ENCODE measurements at regions not wholly inside any gene's neighbourhood (a gene's known extent, or its start where the extent isn't known, plus 50 kb on each side); places are given as distances from the start of the nearest gene placed in this dataset.
"Not testable (repeated sequence)": the region's sequence is repeated elsewhere in the genome, so short reads cannot be mapped to it uniquely, and the experiment has no call there.

DNA sequence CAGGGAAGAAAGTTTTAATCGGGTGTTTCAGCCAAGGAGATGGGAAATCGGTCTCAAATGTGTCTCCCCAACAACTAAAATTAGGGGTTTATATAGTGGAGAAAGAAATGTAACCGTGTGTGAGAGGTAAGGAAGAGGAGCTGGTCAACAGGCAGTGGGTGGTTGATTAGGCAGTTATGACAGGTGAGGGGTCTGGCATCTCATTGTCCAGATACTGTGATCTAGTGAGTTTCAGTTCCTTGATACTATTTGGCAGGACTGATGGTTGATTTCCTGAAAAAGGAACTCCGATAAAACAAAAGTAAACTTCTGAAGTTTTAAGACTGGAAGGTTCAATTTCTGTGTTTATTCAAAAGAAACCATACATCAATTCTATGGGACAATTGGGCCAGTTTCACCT is 197.9 kb downstream of the LPIN1 start:
- CTCF ChIA-PET = no interaction called here
- ATAC-seq (ENCODE audit: low read depth) = no peak
- no peak for TF ChIP-seq CTCF (IDR thresholded peaks at IDR 0.05)
- Mint-ChIP-seq H3K27ac (no peak overlapping the region), H3K36me3 (ENCODE audit: low read depth) (no peaks in the 10 kb centered on the region), H3K4me3 (no peak overlapping the region), H3K9me3 (peaks cover 3% of the 10 kb centered on the region), H3K27me3 (no peaks in the 10 kb centered on the region), H3K4me1 (peaks cover 21% of the 10 kb centered on the region)
- POLR2A ChIA-PET = interaction anchor here (0.6 kb wide), 1 partner anchor 1045 kb away, joined by 3 read pairs; no protein-coding TSS in a partner anchor
- intact Hi-C loops (cut with micrococcal nuclease) = no loop called here
- no peak for DNase-seq

DNA sequence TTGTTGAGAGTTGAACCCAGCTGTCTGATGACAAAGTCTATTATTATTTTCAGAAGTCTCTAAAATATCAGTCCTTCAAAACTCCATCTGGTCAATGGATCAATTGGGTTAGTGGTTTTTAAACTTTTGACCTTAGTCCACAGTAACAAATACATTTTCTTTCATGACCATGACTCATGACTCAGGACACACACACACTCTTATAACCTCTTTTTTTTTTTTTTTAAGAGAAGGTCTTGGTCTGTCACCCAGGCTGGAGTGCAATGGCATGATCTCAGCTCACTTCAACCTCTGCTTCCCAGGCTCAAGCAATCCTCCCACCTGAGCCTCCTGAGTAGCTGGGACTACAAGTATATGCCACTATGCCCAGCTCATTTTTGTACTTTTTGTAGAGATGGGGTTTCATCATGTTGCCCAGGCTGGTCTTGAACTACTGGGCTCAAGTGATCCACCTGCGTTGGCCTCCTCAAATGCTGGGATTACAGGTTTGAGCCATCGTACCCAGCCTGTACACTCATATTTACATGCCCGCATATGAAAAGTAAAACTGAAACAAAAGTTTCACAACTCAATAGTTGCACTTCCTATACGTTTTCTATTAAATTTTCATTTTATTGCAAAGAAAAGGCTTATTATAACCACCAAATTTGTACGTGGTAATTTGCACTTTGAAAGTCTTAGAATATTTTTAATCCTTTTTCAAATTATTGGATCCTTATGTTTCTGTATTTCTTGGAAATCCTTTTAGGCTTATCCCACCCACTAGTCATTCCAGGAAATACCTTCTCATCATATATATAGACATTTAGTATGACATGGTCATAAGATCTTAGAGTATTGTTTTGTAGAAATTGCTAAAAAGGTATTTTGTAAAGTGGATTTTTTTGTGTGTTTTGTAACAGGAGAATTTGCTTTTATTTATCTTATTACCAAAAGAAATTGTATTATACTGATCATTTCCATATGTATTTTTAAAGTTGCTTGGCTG is 199.0 kb downstream of the LPIN1 start:
- Mint-ChIP-seq H3K27ac (peak overlapping the region; percentile 82), H3K4me1 (peaks cover 29% of the 10 kb centered on the region), H3K4me3 (peak overlapping the region; percentile 73), H3K36me3 (ENCODE audit: low read depth) (no peaks in the 10 kb centered on the region), H3K27me3 (no peaks in the 10 kb centered on the region), H3K9me3 (peaks cover 3% of the 10 kb centered on the region)
- POLR2A ChIA-PET = interaction anchor here (0.6 kb wide), 3 partner anchors 10 to 268 kb away, joined by 3 to 4 read pairs (median 4); no protein-coding TSS in a partner anchor
- intact Hi-C loops (cut with micrococcal nuclease) = loop anchor here (5.0 kb wide), 2 partner anchors 78 to 772 kb away; partner anchors contain the start of gene TRIB2
- CTCF ChIA-PET = no interaction called here
- TF ChIP-seq CTCF (IDR thresholded peaks at IDR 0.05) = no peak
- ATAC-seq (ENCODE audit: low read depth) (peak; percentile 82), DNase-seq (no peak)

DNA sequence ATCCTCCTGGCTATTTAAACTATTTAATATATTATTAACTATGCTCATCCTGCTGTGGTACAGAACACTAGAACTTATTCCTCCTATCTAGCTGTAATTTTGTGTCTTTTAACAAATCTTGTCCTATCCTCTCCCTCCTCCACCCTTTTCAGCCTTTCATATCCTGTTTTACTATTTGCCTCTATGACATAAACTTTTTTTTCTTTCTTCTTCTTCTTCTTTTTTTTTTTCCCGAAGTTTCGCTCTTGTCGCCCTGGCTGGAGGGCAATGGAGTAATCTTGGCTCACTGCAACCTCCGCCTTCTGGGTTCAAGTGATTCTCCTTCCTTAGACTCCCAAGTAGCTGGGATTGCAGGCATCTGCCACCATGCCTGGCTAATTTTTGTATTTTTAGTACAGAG is 201.5 kb downstream of the LPIN1 start:
- intact Hi-C loops (cut with micrococcal nuclease) = loop anchor here (5.0 kb wide), 2 partner anchors 81 to 769 kb away; partner anchors contain the start of gene TRIB2
- CTCF ChIA-PET = no interaction called here
- no peak overlapping the region for H3K27ac Mint-ChIP-seq

DNA sequence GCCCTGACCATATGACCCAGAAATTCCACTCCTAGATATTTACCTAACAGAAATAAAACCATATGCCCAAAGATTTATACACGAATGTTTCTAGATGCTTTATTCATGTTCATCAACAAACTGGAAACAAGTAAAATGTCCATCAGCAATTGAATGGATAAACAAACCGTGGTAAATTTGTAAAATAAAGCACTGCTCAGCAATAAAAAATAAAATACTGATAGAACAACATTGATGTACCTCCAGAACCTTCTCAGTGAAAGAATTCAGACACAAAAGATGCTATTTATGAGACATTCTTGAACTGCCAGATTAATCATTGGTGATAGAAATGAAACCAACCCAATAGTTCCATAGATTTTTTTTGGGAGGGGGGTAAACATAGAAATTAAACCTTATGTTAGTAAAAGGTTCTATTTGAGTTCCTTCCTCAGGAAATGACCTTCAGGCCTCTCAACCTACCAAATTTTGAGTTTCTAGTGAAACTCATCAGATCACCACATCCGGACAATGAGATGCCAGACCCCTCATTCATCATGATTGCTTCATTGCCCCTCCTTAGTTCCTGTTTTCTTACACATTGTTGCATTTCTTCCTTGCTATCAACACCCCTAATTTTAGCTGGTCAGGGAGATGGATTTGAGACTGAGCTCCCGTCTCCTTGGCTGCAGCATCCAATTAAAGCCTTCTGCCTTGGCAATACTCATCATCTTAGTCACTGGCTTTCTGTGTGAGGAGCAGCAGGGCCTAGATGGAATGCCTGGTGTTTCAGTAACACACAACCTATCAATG is 203.5 kb downstream of the LPIN1 start:
- ATAC-seq (ENCODE audit: low read depth) (no peak), DNase-seq (no peak)
- no peak overlapping the region for H3K4me3 Mint-ChIP-seq
- H3K27ac Mint-ChIP-seq = no peak overlapping the region
- intact Hi-C loops (cut with micrococcal nuclease) = loop anchor here (5.0 kb wide), 2 partner anchors 83 to 767 kb away; partner anchors contain the start of gene TRIB2
- peaks cover 19% of the 10 kb centered on the region for H3K4me1 Mint-ChIP-seq
- ChIA-PET POLR2A (no interaction called here), CTCF (no interaction called here)
- H3K36me3 Mint-ChIP-seq (ENCODE audit: low read depth) = no peaks in the 10 kb centered on the region
- peaks cover 3% of the 10 kb centered on the region for H3K9me3 Mint-ChIP-seq
- peaks cover 2% of the 10 kb centered on the region for H3K27me3 Mint-ChIP-seq
- TF ChIP-seq CTCF (IDR thresholded peaks at IDR 0.05) = no peak

More for the DNA sequence above, 201.5 kb downstream of the LPIN1 start:
- no peak for ATAC-seq (ENCODE audit: low read depth)
- peaks cover 31% of the 10 kb centered on the region for H3K4me1 Mint-ChIP-seq
- TF ChIP-seq CTCF (IDR thresholded peaks at IDR 0.05) = no peak
- no peaks in the 10 kb centered on the region for H3K27me3 Mint-ChIP-seq
- DNase-seq = no peak
- POLR2A ChIA-PET = no interaction called here
- no peak overlapping the region for H3K4me3 Mint-ChIP-seq
- H3K36me3 Mint-ChIP-seq (ENCODE audit: low read depth) = no peaks in the 10 kb centered on the region
- H3K9me3 Mint-ChIP-seq = peaks cover 3% of the 10 kb centered on the region

GRCh38 chr2:11950896-11951295 is 204.5 kb downstream of the LPIN1 start:
- DNase-seq = no peak
- Mint-ChIP-seq H3K4me3 (no peak overlapping the region), H3K36me3 (ENCODE audit: low read depth) (no peaks in the 10 kb centered on the region), H3K27ac (no peak overlapping the region), H3K4me1 (peaks cover 10% of the 10 kb centered on the region), H3K9me3 (peaks cover 3% of the 10 kb centered on the region), H3K27me3 (peaks cover 2% of the 10 kb centered on the region)
- POLR2A ChIA-PET = no interaction called here
- intact Hi-C loops (cut with micrococcal nuclease) = no loop called here
- ATAC-seq (ENCODE audit: low read depth) = no peak
- no peak for TF ChIP-seq CTCF (IDR thresholded peaks at IDR 0.05)
- CTCF ChIA-PET = no interaction called here

DNA sequence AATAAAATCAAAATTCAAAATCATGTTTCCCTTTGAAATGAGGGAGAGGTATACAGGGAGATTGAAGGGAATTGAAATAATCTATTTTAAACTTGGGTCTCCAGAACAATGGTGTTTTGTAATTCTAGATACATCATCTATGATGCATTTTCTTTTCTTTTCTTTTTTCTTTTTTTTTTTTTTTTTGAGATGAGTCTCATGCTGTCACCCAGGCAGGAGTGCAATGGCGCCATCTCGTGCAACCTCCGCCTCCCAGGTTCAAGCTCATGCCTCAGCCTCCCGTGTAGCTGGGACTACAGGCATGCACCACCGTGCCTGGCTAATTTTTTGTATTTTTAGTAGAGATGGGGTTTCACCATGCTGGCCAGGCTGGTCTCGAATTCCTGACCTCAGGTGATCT is 205.1 kb downstream of the LPIN1 start:
- H3K27me3 Mint-ChIP-seq; H3K4me1 Mint-ChIP-seq; ATAC-seq (ENCODE audit: low read depth); H3K9me3 Mint-ChIP-seq; CTCF ChIA-PET; H3K4me3 Mint-ChIP-seq; DNase-seq; H3K36me3 Mint-ChIP-seq (ENCODE audit: low read depth); H3K27ac Mint-ChIP-seq; intact Hi-C loops (cut with micrococcal nuclease); POLR2A ChIA-PET: not testable (repeated sequence)
